ENCODE measurements at regions not wholly inside any gene's neighbourhood (a gene's known extent, or its start where the extent isn't known, plus 50 kb on each side); places are given as distances from the start of the nearest gene placed in this dataset.
A peak's percentile ranks its signal among the peaks of the same experiment; 100 is the strongest.
"Not testable (repeated sequence)": the region's sequence is repeated elsewhere in the genome, so short reads cannot be mapped to it uniquely, and the experiment has no call there.

GRCh38 chr1:234896477-234897389 is 231.9 kb downstream of the TOMM20 start:
- DNase-seq, result no peak

DNA sequence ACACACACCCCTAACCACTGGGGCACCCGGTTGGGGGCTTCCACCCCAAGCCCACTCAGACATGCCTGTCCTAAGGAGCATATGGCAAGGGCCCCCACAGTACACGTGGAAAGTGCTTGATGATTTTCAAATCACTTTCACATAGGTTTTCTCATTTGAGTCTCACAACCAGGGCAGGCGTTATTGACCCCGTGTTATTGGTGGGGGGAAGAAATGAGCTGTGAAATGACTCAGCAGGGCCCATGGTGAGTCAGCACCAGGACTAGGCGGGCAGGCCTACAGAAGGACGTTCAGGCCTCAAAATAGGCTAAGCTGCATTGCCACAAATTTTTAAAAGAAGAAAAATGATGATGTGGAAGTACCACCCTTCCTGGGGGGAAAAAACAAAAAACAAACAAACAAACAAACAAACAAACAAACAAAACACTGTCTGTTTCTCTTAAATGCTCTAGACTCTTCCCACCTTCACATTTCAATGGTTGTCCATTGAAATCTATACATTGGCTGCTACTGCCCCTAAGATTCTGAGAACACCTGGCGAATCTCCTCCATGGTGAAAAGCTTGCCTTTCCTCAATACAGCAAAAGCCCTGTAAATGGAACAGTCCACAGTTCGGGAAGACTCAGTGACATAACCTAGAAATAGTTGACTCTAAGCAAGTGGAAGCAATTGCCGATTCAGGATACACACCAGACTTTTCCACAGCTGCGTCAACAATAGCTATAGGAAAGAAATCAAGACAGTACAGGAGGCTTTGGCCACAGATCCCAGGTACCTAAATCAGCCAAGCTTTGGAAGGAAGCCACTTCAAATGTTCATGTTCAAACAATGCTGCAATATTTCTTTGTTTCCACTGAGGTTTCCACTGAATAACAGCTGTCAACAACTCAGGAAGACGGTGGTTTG is 234.7 kb downstream of the TOMM20 start:
- no peak for DNase-seq

GRCh38 chr1:234893359-234893724 is 235.3 kb downstream of the TOMM20 start:
- no peak for DNase-seq

DNA sequence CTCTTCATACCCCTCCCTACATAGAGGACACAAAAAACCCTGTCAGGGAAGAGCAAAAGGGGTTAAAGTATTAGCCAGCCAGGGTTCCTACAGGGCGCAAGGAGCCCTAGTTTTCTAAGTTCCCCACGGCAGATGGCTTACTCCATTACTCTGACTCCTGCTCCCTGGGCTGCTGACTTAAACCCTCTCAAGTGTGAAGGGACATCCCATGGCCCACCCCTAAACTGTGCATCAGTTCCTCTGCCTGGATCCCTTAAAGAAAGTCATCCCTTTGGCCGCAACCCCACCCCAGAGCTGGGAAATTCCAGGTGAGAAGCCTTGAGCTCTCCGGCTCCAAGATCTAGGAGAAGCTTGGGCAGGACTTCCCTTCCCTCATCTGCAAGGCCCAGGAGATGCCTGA is 236.0 kb downstream of the TOMM20 start:
- DNase-seq, result no peak

DNA sequence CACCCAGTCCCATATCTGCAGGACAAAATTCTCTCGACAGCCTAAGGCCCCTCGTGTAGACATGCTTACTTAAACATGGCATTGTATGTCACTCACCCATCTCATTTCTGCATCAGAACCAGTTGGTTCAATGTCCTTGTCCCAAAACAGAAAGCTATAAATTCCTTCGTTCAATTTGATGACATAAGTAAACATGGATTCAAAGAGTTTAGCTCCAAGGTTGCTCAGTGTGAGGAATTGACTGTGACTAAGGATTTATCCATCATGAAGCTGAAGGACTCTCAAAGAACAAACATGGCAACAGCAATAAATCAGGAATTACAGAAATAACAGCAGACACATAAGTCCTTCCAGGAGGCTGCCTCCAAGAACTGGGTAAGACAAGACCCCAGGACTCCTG is 237.2 kb downstream of the TOMM20 start:
- no peak for DNase-seq

- no peak for DNase-seq
These were observed 239.0 kb downstream of the TOMM20 start for GRCh38 chr1:234889643-234890042.

- DNase-seq, result not testable (repeated sequence)
These were observed 240.4 kb downstream of the TOMM20 start for GRCh38 chr1:234888247-234888646.

DNA sequence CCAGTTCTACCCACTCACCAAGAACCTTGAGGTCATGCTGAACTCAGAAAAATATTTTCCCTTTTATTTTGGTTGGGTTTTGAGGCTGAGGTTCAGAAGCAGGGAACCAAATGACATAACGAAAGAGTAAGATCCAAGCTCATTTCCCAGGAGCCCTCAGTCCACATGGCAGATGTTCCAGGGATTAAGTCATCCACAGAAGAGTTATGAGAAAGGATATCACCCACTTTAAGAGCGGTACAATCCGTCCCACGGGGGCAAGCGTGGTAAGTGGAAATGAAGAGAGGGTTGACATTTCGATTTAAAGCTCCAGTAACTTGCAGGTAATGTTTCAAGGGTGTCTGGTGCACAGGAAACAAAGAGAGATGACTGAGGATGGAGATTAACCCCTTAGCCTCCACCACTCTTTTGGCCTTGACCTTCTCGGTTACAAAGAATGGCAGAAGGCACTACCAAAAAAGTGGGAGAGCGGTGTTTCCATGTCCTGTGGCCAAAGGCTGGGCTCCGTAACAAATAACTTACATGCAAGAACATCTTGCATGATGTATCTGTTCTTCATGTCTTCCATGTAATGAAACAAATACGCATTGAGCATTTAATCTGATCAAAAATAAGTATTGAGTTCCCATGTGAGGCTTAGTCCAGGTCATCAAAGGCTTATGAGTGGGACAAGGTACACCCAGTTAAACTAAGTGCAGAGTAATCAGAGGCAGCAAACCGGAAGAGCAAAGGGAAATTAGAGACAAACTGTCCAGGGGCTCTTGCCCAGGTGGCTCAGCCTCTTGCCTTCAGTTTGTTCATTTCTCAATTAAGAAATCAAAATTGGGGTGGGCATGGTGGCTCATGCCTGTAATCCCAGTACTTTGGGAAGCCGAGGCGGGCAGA is 241.4 kb downstream of the TOMM20 start:
- no peak for DNase-seq

GRCh38 chr1:234886081-234886984 is 242.3 kb downstream of the TOMM20 start:
- DNase-seq, result no peak

GRCh38 chr1:234885601-234886000 is 243.0 kb downstream of the TOMM20 start:
- no peak for DNase-seq

DNA sequence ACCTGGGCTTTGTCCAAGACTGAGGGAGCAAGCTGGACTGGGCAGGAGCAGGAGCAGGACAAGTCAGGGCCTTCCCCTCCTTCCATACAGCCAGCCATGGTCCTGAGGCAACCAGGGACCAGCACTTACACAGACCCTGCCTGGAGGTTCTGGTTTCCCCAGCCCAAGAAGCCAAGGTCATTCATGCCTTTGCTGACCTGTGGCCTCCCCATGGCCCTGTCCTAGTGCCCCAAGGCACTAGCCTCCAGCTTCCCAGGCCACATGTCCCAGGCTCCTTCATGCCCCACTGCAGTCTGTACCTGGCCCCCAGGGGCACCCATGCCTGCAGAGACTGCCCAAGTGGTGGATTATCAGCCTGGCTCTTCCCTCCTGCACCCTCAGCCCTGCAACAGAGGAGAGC is 243.9 kb downstream of the TOMM20 start:
- DNase-seq, result no peak

GRCh38 chr1:234884006-234884405 is 244.6 kb downstream of the TOMM20 start:
- no peak for DNase-seq

- DNase-seq, result no peak
These were observed 245.7 kb downstream of the TOMM20 start for GRCh38 chr1:234882898-234883297.

- no peak for DNase-seq
These were observed 246.5 kb downstream of the TOMM20 start for GRCh38 chr1:234881893-234882771.

GRCh38 chr1:234879147-234880080 is 249.2 kb downstream of the TOMM20 start:
- DNase-seq, result peak; percentile 12

- no peak for DNase-seq
These were observed 250.3 kb downstream of the TOMM20 start for GRCh38 chr1:234878288-234878687.

DNA sequence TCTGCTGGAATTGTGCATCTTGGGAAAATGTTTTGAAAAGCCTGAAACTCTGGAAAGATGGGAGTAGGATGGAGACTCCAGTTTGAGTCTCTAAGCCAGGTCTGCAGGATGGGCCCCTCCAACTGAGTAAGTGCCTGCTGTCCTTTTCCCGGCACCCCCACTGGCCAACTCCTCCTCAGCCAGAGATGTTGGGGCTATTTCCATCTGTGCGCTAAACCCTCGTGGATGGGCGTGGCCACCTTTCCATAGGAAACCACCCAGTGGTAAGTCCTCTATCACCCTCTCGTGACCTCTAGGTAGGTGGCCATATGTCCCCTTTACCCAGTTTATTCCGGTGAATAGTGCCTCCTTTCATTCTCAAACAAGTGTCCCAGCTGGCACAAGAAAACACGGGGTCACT is 250.9 kb downstream of the TOMM20 start:
- DNase-seq, result no peak

- DNase-seq, result no peak
These were observed 252.4 kb downstream of the TOMM20 start for GRCh38 chr1:234875953-234876855.

Measured in NCI-H1436 treated with DMSO at 0.1 percent for 48 hours (cell line).